ENCODE measurements at regions not wholly inside any gene's neighbourhood (a gene's known extent, or its start where the extent isn't known, plus 50 kb on each side); places are given as distances from the start of the nearest gene placed in this dataset.
A peak's percentile ranks its signal among the peaks of the same experiment; 100 is the strongest.

GRCh38 chr7:27466703-27467102 is 196.0 kb downstream of the HIBADH start:
- no peak overlapping the region for H3K23ac ChIP-seq (ENCODE audit: low read length)
- H2BK15ac ChIP-seq (replicated peaks; ENCODE audit: low read depth), result no peak overlapping the region
- H3K79me1 ChIP-seq (ENCODE audit: low read length), result no peaks in the 10 kb centered on the region
- H3K4me2 ChIP-seq (ENCODE audit: low read length), result no peak overlapping the region
- no peak overlapping the region for H3K18ac ChIP-seq (ENCODE audit: low read length)
- no peak overlapping the region for H4K5ac ChIP-seq (ENCODE audit: low read length)
- no peak overlapping the region for H2BK5ac ChIP-seq (ENCODE audit: low read length)
- no peak overlapping the region for H2BK120ac ChIP-seq (ENCODE audit: low read depth, low read length)
- no peak overlapping the region for H3K27ac ChIP-seq (ENCODE audit: low read depth, low read length)
- DNase-seq, result peak; percentile 49
- peaks cover 6% of the 10 kb centered on the region for H3K4me1 ChIP-seq (ENCODE audit: control insufficient read depth, low read depth, low read length)
- H3K36me3 ChIP-seq (ENCODE audit: control insufficient read depth, insufficient read depth, low read length), result no peaks in the 10 kb centered on the region
- no peaks in the 10 kb centered on the region for H3K27me3 ChIP-seq (ENCODE audit: insufficient read depth, low read length, poor library complexity)
- no peak overlapping the region for H3K9ac ChIP-seq (ENCODE audit: low read length)
- H3K56ac ChIP-seq (ENCODE audit: low read length), result no peak overlapping the region
- H4K8ac ChIP-seq (ENCODE audit: low read depth, low read length), result no peak overlapping the region
- no peak overlapping the region for H2AK5ac ChIP-seq (ENCODE audit: low read length)
- no peaks in the 10 kb centered on the region for H3K79me2 ChIP-seq (ENCODE audit: control insufficient read depth, insufficient read depth, low read length)
- H3K4me3 ChIP-seq (ENCODE audit: low read length), result no peak overlapping the region
- no peak overlapping the region for H3K4ac ChIP-seq (ENCODE audit: low read depth, low read length)
- WGBS (ENCODE audit: extremely low coverage, insufficient coverage, low lambda C conversion rate), result no CpG with 5 or more reads among the region's 5 CpGs

DNA sequence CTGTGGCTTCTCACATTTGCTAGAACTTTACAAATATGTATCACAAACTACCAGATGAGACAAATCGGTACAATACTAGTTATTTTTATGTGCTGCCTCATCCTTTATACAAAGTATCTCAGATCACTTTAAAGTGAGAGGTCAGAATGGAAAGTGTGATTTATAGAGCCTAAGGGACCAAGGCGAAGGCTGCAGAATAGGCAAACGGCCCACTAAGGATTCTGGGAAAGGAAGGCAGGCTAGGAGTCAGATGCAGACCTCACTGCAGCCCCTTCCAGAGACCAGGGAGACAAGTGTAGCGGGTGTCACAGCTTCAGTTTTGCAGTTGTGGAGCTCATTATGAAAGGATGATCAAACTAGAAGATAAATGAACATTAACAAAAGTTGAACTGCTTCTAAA is 190.6 kb downstream of the HIBADH start:
- H3K27me3 ChIP-seq (ENCODE audit: insufficient read depth, low read length, poor library complexity), result no peaks in the 10 kb centered on the region
- DNase-seq, result no peak
- no peak overlapping the region for H3K23ac ChIP-seq (ENCODE audit: low read length)
- H3K4me2 ChIP-seq (ENCODE audit: low read length), result no peak overlapping the region
- no peaks in the 10 kb centered on the region for H3K79me1 ChIP-seq (ENCODE audit: low read length)
- no peak overlapping the region for H2BK15ac ChIP-seq (replicated peaks; ENCODE audit: low read depth)
- WGBS (ENCODE audit: extremely low coverage, insufficient coverage, low lambda C conversion rate), result no CpG with 5 or more reads among the region's 4 CpGs
- H3K27ac ChIP-seq (ENCODE audit: low read depth, low read length), result no peak overlapping the region
- H2BK5ac ChIP-seq (ENCODE audit: low read length), result no peak overlapping the region
- H3K79me2 ChIP-seq (ENCODE audit: control insufficient read depth, insufficient read depth, low read length), result no peaks in the 10 kb centered on the region
- H3K18ac ChIP-seq (ENCODE audit: low read length), result no peak overlapping the region
- no peak overlapping the region for H2AK5ac ChIP-seq (ENCODE audit: low read length)
- H3K9ac ChIP-seq (ENCODE audit: low read length), result no peak overlapping the region
- no peak overlapping the region for H4K8ac ChIP-seq (ENCODE audit: low read depth, low read length)
- H2BK120ac ChIP-seq (ENCODE audit: low read depth, low read length), result no peak overlapping the region
- no peak overlapping the region for H3K4ac ChIP-seq (ENCODE audit: low read depth, low read length)
- peaks cover 1% of the 10 kb centered on the region for H3K4me1 ChIP-seq (ENCODE audit: control insufficient read depth, low read depth, low read length)
- H4K5ac ChIP-seq (ENCODE audit: low read length), result no peak overlapping the region
- no peak overlapping the region for H3K56ac ChIP-seq (ENCODE audit: low read length)
- no peak overlapping the region for H3K4me3 ChIP-seq (ENCODE audit: low read length)
- no peaks in the 10 kb centered on the region for H3K36me3 ChIP-seq (ENCODE audit: control insufficient read depth, insufficient read depth, low read length)
